Stimulated activated CD8-positive, alpha-beta memory T cell treated with anti-CD3 and anti-CD28 coated beads, Interleukin-12 subunit alpha, Interleukin-12 subunit beta, amount 100 ng/mL, for 1 hour (primary cell): ENCODE measurements at regions not wholly inside any gene's neighbourhood (a gene's known extent, or its start where the extent isn't known, plus 50 kb on each side); places are given as distances from the start of the nearest gene placed in this dataset.
"Not testable (repeated sequence)": the region's sequence is repeated elsewhere in the genome, so short reads cannot be mapped to it uniquely, and the experiment has no call there.

ENCODE experiments used
- DNase-seq: peaks from one replicate; pipeline ENCODE4 v3.0.0-alpha.2; 2020; ENCODE audit warnings: low read depth

GRCh38 chr13:88223958-88224357 lies 552.8 kb downstream of the SLITRK5 start:
- no peak for DNase-seq

- DNase-seq, result no peak
These were observed 564.3 kb downstream of the SLITRK5 start for GRCh38 chr13:88235441-88235840.

- DNase-seq, result no peak
These were observed 575.1 kb downstream of the SLITRK5 start for GRCh38 chr13:88246239-88246638.

GRCh38 chr13:88248393-88248792 lies 577.2 kb downstream of the SLITRK5 start:
- no peak for DNase-seq

GRCh38 chr13:88257706-88258105 lies 586.5 kb downstream of the SLITRK5 start:
- no peak for DNase-seq

- DNase-seq, result no peak
These were observed 592.6 kb downstream of the SLITRK5 start for GRCh38 chr13:88263808-88264207.

- DNase-seq, result no peak
These were observed 610.7 kb downstream of the SLITRK5 start for GRCh38 chr13:88281841-88282240.

- DNase-seq, result no peak
These were observed 614.2 kb downstream of the SLITRK5 start for GRCh38 chr13:88285329-88285728.

- DNase-seq, result no peak
These were observed 617.2 kb downstream of the SLITRK5 start for GRCh38 chr13:88288326-88288725.

- not testable (repeated sequence) for DNase-seq
These were observed 620.6 kb downstream of the SLITRK5 start for GRCh38 chr13:88291731-88292130.

- DNase-seq, result no peak
These were observed 623.2 kb downstream of the SLITRK5 start for GRCh38 chr13:88294368-88294767.

GRCh38 chr13:88303157-88303556 lies 632.0 kb downstream of the SLITRK5 start:
- no peak for DNase-seq

GRCh38 chr13:88303605-88304004 lies 632.4 kb downstream of the SLITRK5 start:
- DNase-seq, result no peak

- no peak for DNase-seq
These were observed 643.3 kb downstream of the SLITRK5 start for GRCh38 chr13:88314496-88314895.

- no peak for DNase-seq
These were observed 657.9 kb downstream of the SLITRK5 start for GRCh38 chr13:88329066-88329465.

GRCh38 chr13:88339271-88339741 lies 668.1 kb downstream of the SLITRK5 start:
- no peak for DNase-seq

GRCh38 chr13:88345171-88345847 lies 674.1 kb downstream of the SLITRK5 start:
- no peak for DNase-seq

GRCh38 chr13:88360761-88361160 lies 689.6 kb downstream of the SLITRK5 start:
- no peak for DNase-seq

GRCh38 chr13:88369866-88370265 lies 698.7 kb downstream of the SLITRK5 start:
- no peak for DNase-seq

- DNase-seq, result no peak
These were observed 705.7 kb downstream of the SLITRK5 start for GRCh38 chr13:88376760-88377388.

GRCh38 chr13:88377852-88378251 lies 706.7 kb downstream of the SLITRK5 start:
- no peak for DNase-seq

- DNase-seq, result no peak
These were observed 713.4 kb downstream of the SLITRK5 start for GRCh38 chr13:88384542-88384941.

GRCh38 chr13:88395804-88396203 lies 724.6 kb downstream of the SLITRK5 start:
- DNase-seq, result no peak

GRCh38 chr13:88411696-88412095 lies 740.5 kb downstream of the SLITRK5 start:
- no peak for DNase-seq
